Posterior cingulate gyrus (tissue), 11 donors: ENCODE measurements at regions not wholly inside any gene's neighbourhood (a gene's known extent, or its start where the extent isn't known, plus 50 kb on each side); places are given as distances from the start of the nearest gene placed in this dataset.

Experiments
- DNase-seq, 10 donors: peaks; one replicate each; pipeline versions ENCODE4 v3.0.0 to v3.0.0-alpha.2; 2020 to 2021; ENCODE audit warnings: mixed read lengths in 3 of 10
- intact Hi-C: fragments of 100-400 bp; cut with DNase I; formaldehyde crosslinking; loops from one replicate; pipeline ENCODE4 v1.15.1; 2023

- intact Hi-C loops, result no loop called here
These were observed 131.1 kb downstream of the OLFM1 start for GRCh38 chr9:135218331-135219225.

GRCh38 chr9:135219676-135220600, 132.5 kb downstream of the OLFM1 start:
- intact Hi-C loops, result no loop called here
- DNase-seq, result peak in 4 of 10 donors; percentile 7 to 51 (median 30)

More at GRCh38 chr9:135218331-135219225, 131.1 kb downstream of the OLFM1 start:
- peak in 4 of 10 donors; percentile 18 to 74 (median 63) for DNase-seq

- intact Hi-C loops, result no loop called here
- peak in 5 of 10 donors; percentile 7 to 76 (median 64) for DNase-seq
These were observed 133.4 kb downstream of the OLFM1 start for GRCh38 chr9:135220601-135221575.

- peak in 3 of 10 donors; percentile 38 to 68 (median 40) for DNase-seq
- intact Hi-C loops, result no loop called here
These were observed 134.1 kb downstream of the OLFM1 start for GRCh38 chr9:135221576-135221950.

- intact Hi-C loops, result no loop called here
- DNase-seq, result peak in 4 of 10 donors; percentile 18 to 81 (median 66)
These were observed 134.6 kb downstream of the OLFM1 start for GRCh38 chr9:135221951-135222631.

GRCh38 chr9:135222881-135223760, 135.7 kb downstream of the OLFM1 start:
- peak in 4 of 10 donors; percentile 25 to 64 (median 58) for DNase-seq
- intact Hi-C loops, result no loop called here

- intact Hi-C loops, result no loop called here
- peak in 4 of 10 donors; percentile 30 to 77 (median 63) for DNase-seq
These were observed 136.4 kb downstream of the OLFM1 start for GRCh38 chr9:135223831-135224230.

GRCh38 chr9:135224286-135224877, 136.9 kb downstream of the OLFM1 start:
- intact Hi-C loops, result no loop called here
- peak in 4 of 10 donors; percentile 7 to 73 (median 57) for DNase-seq

GRCh38 chr9:135224921-135225541, 137.6 kb downstream of the OLFM1 start:
- intact Hi-C loops, result no loop called here
- peak in 4 of 10 donors; percentile 22 to 77 (median 58) for DNase-seq

- intact Hi-C loops, result no loop called here
- DNase-seq, result peak in 1 of 10 donors; percentile 9
These were observed 138.3 kb downstream of the OLFM1 start for GRCh38 chr9:135225619-135226228.

- intact Hi-C loops, result no loop called here
- DNase-seq, result peak in 3 of 10 donors; percentile 3 to 25 (median 8)
These were observed 139.0 kb downstream of the OLFM1 start for GRCh38 chr9:135226369-135227050.

GRCh38 chr9:135227641-135228251, 140.3 kb downstream of the OLFM1 start:
- intact Hi-C loops, result no loop called here
- peak in 5 of 10 donors; percentile 1 to 68 (median 40) for DNase-seq

GRCh38 chr9:135228345-135228982, 141.0 kb downstream of the OLFM1 start:
- intact Hi-C loops, result no loop called here
- DNase-seq, result peak in 4 of 10 donors; percentile 3 to 61 (median 31)

- intact Hi-C loops, result no loop called here
- peak in 5 of 10 donors; percentile 2 to 66 (median 43) for DNase-seq
These were observed 141.6 kb downstream of the OLFM1 start for GRCh38 chr9:135228983-135229625.
